Inflammatory macrophage (primary cell): ENCODE measurements at regions not wholly inside any gene's neighbourhood (a gene's known extent, or its start where the extent isn't known, plus 50 kb on each side); places are given as distances from the start of the nearest gene placed in this dataset.
"Not testable (repeated sequence)": the region's sequence is repeated elsewhere in the genome, so short reads cannot be mapped to it uniquely, and the experiment has no call there.

Source experiments
- DNase-seq, 2 donors: peaks; one replicate each; pipeline ENCODE4 v3.0.0-alpha.2; 2020 to 2022

GRCh38 chr9:115672477-115673316 is 480.9 kb upstream of the PAPPA start:
- DNase-seq = no peak

DNA sequence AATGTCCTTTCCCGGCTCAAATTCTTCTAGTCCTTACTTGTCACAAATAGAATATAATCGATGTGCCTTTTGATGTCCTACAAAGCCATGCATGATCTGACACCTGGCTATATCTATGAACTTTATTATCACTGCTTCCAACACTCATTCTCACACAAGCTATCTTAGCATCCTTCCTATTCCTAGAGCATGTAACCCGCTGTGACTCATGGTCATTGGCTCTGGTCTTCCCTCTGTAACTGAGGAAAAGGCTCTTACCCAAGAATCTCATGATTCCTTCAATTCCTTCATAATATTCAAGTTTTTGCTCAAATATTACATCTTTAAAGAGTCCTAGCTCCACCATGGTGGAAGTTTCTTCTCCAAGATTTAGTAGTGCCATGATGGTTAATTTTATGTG is 480.0 kb upstream of the PAPPA start:
- DNase-seq = no peak

DNA sequence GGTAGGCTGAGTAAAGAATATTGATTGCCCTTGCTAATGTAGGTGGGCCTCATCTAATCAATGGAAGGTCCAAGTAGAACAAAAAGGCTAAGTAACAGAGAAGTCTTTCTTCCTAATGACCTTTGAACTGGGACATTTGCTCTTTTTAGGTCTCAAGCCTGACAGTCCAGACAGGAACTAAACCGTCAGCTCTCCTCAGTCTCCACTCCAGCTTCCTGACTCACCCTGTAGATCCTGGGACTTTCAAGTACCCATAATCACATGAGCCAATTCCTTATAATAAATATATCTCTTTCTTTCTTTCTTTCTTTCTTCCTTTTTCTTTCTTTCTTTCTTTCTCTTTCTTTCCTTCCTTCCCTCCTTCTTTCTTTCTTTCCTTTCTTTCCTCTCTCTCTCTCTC is 479.5 kb upstream of the PAPPA start:
- DNase-seq = no peak

GRCh38 chr9:115675834-115676233 is 477.8 kb upstream of the PAPPA start:
- DNase-seq = no peak

DNA sequence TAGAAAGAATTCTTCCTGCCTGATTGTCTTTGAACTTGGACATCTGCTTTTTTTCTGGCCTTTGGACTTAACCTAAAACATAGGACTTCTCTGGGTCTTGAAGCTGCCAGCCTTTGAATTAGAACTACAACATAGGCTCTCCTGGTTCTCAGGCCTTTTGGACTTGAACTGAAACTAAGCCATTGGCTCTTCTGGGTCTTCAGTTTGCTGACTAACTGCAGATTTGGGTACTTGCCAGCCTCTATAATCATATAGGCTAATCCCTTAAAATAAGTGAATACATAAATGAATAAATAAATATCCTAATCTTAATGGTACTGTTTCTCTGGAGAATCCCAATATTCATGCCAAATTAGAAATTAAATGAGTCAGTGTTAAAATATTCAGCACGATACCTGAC is 473.4 kb upstream of the PAPPA start:
- no peak for DNase-seq

DNA sequence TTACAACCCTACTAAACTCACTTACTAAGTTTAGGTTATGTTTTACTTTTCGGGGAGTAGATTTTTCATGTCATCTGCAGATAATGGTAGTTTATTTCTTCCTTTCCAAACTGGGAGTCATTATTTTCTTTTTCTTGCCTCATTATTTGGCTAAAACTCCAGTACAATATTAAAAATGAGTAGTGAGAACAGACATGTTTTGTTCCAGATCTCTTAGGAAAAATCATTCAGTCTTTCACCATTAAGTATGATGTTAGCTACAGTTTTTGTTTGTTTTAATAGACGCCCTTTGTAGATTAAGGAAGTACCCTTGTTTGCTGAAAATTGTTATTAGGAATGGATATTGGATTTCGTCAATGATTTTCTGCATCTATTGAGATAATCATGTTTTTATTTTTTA is 472.0 kb upstream of the PAPPA start:
- no peak for DNase-seq

DNA sequence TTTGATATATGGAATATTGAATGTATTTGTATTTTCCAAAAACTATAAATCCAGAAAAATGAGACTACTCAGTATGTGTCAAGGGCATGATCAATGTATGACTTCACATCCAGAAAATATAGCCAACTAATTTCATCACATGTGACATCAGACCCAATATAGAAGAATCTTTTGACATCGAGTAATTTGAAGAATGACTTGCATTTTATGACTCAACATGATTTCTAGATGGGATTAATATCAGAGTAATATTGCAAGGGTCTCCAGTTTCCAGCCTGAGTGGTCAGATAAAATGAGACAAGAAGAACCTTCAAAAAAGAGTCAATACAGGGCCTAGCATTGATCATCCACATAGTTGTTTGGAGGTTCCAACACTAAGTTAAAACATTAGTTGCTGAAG is 467.5 kb upstream of the PAPPA start:
- DNase-seq = no peak

GRCh38 chr9:115687356-115687755 is 466.2 kb upstream of the PAPPA start:
- DNase-seq = no peak

DNA sequence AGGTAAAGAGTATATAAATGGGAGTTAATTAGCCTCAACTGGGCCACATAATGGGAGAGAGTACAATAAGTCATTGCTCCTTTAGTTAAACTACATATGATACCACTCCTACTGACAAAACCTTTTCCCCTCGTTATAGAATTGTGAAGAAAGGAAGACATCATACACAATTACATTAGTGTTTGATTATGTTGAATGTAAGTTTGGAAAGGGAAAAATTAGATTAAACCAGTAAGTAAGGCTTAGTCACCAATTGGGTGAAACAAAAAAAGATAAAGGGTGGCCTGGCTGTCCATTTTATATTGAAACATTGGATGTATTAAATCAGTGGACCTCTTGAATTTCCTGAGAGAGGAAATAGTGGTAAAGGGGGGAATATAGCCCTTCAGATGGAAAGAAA is 464.3 kb upstream of the PAPPA start:
- DNase-seq = no peak

GRCh38 chr9:115690786-115691496 is 462.6 kb upstream of the PAPPA start:
- DNase-seq = no peak

DNA sequence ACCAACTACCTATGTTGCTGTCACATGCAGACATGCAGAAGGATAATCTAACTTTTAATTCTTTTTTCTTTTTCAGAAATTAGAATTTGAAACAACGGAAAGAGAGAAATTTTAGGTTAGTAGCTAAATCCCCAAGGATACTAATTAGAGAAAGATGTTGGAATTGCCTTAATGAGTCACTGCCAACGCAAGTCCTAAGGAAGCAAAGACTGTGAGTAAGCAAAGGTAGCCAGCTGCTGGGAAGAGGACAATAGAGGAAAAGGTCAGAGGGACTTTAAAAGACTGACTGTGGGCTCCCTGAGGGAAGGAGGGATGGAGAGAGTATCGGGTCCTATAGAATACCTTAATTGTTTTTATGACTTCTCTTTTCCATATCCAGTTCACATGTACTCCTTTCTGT is 461.9 kb upstream of the PAPPA start:
- DNase-seq = no peak

- DNase-seq = not testable (repeated sequence)
Measured at GRCh38 chr9:115692868-115693267, 460.7 kb upstream of the PAPPA start.

DNA sequence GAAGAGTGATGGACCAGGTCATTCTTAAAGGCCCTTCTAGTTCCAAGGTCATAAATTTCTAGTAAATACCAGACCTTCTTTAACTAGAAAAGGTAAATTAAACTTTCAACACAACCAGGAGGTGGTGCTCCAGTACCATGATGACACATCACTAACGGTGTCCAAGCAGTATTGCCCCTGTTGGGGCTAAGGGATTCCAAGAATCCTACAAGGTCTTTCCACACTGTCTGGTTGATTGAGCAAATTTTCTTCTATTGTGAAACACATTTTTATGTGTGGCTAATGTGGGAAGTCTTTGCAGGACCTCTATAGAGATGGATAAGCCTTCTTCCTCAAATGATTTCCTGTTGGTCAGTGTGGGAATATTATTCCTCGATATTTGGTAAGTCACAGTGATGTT is 459.6 kb upstream of the PAPPA start:
- DNase-seq = no peak

DNA sequence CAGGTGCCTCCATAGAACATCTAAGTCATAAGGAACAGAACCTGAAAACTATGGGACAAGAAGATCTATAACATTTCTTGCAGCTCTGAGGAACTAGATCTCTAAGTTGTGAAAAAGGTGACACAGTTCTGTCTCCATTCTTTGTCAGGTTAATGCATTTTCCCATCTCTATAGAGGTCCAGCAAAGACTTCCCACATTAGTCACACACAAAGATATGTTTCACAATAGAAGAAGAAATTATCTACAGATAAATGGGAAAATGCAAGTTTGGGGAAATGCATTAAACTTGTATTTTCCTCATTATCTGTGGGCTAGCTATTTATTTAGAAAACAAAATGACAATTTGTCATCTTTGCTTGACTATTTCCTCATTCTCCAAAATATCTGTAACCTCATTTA is 458.6 kb upstream of the PAPPA start:
- no peak for DNase-seq

- DNase-seq = no peak
Measured at GRCh38 chr9:115712981-115713380, 440.6 kb upstream of the PAPPA start.

DNA sequence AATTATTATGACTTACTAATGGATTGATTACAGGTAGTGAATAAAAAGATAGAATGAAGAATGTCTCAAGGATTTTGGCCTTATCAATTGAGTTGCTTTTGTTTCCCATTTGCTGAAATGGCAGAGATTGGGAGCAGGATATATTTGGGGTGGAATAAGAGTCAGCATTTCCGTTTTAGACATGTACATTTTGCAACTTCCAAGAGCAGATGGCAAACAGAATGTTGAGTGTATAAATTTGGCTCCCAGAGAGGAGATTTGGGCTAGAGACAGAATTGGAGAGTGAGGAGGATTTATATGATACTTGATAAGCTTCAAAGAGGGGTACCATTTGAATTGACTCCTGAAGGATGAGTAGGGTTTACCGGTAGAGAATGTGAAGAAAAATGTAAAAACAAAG is 437.9 kb upstream of the PAPPA start:
- no peak for DNase-seq

GRCh38 chr9:115717298-115717697 is 436.3 kb upstream of the PAPPA start:
- DNase-seq = no peak

DNA sequence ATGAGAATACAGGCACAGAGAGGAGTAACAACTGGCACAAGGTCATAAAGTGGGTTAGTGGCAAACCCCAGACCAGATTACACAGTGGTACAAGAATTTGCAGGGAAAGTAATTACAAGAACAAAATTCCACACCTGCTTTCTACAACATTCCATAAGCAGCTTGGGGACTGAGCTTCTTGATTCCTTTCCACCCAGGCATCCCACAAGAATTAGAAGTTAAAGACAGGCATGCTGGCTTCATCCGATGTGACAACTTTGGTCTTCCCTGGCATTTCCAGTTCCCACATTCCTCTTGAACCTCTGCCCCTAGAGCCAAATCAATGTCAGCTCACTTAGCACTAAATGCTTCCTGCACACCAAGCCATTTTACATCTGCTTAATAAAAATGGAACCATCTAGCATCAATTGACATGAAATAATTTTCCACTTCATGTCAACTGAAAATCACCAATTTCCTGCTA is 435.8 kb upstream of the PAPPA start:
- no peak for DNase-seq

DNA sequence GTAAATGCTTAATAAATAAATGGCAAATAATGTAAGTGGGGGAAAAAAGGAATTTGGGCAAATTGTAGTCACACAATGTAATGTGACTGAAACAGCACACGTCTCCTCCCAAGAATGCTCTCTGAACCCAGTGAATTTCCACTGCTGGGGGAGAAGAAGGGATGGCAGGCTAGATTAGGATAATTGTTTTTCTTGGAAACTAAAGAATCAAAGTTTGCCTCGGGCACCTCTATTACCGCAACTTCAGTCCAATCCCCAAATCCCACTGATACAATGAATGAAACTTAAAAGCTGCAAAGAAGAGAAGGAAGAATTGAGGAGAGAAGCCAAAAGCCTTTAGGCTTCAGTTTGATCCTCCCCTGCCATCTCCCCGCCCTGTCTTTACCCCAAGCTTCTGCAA is 423.2 kb upstream of the PAPPA start:
- DNase-seq = no peak

DNA sequence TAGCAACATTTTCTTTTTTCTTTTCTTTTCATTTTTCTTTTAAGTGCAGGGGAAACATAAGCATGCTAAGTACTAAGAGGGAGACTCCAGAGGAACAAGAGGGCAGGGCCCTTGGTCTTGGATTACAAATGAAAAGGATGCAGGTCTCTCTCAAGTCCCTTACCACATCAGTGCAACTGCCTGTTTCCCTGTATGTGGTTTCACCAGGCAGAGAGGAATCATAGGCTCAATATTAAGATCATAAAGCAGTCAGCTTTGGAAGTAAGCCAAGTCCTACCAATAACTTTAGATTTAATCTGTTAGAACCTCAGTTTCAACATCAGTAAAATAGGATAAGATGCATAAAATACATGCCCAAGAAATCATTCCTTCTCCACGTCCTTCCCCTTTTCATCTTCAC is 422.7 kb upstream of the PAPPA start:
- DNase-seq = no peak

GRCh38 chr9:115733318-115734110 is 420.1 kb upstream of the PAPPA start:
- no peak for DNase-seq

DNA sequence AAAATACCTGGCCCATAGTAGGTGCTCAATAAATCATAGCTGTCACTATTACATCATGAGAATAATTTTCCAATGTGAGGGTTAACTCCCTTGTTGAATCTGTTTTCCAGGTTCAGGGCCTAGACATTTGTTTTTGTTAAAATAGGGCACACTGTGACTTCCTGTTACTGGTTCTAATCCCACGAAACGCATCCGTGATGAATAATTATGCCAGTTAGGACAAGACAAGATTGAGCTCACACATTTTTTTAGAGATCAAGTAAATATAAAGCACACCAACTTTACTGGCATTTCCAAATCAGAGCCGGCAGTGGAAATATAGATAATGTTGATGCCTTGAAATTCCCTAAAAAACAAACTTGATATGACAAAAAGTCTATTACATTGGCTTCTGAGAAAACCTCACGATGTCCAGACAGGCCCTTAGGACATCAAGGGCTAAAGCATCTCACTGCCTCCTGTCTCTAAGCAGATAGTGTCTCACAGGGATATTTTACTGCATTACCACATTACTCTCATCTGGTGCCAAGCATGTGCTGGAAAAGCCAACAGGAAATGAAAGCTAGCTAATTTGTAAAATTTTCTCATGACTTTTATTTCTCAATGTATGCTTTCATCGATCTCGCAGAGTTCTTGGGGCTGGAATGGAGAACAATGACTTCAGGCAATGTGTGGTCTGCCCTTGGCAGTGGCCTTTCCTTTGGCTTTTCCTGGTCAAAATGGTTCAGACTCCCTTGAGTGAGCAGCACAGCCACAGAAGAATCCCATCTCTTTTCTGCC is 414.3 kb upstream of the PAPPA start:
- no peak for DNase-seq

GRCh38 chr9:115740986-115741385 is 412.6 kb upstream of the PAPPA start:
- no peak for DNase-seq
